GM21786 (cell line): ENCODE measurements at regions not wholly inside any gene's neighbourhood (a gene's known extent, or its start where the extent isn't known, plus 50 kb on each side); places are given as distances from the start of the nearest gene placed in this dataset.
"Not testable (repeated sequence)": the region's sequence is repeated elsewhere in the genome, so short reads cannot be mapped to it uniquely, and the experiment has no call there.

Experiments
- ATAC-seq: cut with Tn5 transposase; IDR thresholded peaks from one replicate; pipeline ENCODE4 v1.9.1; 2021; ENCODE audit not compliant: unreplicated experiment

DNA sequence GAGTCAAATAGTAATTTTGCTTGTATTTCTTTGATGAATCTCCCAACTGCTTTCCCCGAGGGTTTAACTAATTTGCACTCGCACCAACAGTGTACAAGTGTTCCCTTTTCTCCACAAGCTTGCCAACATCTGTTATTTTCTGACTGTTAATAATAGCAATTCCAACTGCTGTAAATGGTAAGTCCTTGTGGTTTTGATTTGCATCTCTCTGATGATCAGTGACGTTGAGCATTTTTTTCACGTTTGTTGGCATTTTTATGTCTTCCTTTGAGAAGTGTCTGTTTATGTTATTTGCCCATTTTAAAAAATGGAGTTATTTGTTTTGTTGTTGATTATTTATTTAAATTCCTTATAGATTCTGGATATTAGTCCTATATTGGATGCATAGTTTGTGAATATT lies 399.8 kb upstream of the MAN1A1 start:
- ATAC-seq, result no peak

DNA sequence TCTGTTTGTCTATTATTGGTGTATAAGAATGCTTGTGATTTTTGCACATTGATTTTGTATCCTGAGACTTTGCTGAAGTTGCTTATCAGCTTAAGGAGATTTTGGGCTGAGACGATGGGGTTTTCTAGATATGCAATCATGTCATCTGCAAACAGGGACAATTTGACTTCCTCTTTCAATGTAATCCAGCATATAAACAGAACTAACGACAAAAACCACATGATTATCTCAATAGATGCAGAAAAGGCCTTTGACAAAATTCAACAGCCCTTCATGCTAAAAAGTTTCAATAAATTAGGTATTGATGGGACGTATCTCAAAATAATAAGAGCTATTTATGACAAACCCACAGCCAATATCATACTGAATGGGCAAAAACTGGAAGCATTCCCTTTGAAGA lies 399.0 kb upstream of the MAN1A1 start:
- not testable (repeated sequence) for ATAC-seq

DNA sequence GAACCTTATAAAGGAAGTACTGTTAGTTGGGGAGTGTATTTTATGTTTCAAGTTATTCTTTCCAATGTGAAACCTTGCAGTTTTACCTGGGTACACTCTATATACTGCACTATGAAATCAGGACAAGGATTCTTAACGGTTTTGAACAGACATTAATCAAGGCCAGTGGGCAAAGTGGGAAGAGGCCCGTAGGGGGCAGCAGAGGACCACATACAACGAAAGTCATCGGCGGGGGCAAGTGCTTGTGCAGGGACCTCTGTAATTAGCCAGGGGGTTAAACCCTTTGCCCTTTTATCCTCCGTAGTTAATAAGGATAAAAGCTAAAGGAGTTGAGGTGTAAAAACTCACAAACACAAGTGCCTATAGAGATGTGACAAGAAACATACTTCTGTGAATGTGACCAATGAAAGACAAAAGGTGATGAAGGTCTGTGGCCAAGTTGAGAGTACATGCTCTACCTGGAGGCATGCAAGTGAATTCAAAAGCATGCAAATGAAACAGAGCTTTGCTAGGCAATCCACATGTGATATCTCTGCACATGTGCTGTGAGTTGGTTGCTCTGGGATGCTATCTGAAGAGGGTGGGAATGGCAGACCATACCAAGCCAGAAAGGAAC lies 392.7 kb upstream of the MAN1A1 start:
- peak; percentile 86 for ATAC-seq

DNA sequence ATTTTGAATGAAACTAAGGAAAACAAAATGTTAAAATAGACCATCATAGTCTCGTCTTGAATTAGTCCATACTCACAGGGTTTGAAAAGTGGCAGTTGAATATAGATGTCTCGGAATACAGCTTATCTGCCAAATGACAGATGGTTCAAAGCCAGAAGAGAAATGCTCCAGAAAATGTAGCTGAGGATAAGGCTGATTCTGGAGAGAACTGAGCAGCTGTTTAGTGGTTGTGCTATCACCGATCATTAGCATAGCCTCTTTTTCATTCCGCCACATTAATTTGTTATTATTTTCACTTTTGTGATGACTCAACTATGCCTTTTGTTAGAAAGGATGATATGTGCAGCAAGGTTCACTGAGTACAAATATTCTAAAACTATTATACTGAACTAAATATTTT lies 390.2 kb upstream of the MAN1A1 start:
- no peak for ATAC-seq

DNA sequence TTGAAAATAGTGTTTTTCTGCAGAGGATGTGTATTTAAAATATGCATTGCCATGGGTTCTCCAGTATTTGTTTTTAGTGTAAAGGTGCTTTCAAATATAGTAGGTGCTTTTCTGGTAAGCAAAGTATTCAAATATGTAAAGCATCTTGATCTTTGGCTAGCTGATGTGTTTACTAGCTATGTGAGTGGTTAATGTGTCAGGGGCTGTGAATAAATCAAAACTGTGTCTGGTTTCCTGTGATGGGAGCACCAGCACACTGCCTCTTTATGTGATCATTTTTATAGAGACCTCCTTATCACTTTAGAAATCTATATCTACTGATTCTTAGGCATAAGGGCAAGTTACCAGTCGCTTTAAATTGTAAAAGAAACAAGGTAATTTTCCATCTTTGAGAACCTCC lies 388.9 kb upstream of the MAN1A1 start:
- no peak for ATAC-seq

DNA sequence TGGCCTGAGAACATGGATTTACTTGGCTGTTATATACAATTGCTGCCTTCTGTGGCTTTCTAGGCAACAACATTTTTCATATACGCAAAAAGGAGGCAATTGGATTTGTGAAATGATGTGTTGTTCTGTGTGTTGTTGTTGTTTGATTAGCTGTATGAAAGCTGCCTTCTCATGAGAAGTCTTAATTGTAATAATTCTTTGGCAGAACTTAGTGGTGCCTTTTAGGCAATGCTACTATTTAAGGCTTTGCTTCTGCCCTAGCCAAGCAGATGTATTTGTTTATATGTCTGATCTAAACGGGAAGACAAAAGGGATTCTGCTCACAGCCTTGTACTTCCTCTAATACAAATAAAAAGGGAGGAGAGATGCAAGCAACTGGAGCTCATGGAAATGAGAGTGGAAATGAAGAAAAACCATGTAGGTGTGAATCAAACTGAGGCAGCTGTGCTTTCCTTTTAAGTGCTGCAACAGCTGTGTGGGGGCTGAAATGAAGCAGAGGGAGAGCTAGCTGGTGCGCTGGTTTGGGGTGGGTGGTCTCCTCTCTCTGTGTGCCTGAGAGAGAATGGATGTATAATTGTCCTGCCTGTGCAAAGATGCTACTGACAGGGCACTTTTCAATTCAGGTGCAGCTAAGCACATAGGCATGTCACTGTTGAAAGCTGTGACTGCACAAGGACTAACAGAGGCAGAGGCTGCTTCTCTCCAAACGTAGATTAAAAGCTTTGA lies 386.9 kb upstream of the MAN1A1 start:
- no peak for ATAC-seq

DNA sequence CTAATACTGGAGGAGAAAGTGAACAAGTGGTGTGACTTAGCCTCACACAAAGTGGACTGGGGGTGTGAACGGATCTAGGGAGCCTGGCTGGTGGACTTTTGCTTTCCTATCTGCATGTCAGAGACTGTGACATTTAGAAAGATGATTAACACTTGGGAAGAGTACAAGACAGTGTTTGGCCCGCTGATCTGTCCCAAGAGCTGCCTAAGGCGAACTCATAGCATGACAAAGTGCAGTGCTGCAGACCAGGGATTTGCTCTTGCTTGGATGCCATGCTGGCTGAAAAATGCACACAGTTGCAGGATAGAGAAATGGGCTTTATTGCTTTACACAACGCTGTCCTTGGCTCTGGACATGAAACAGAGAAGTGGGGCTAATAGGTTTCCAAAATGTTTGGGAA lies 386.0 kb upstream of the MAN1A1 start:
- ATAC-seq, result no peak

DNA sequence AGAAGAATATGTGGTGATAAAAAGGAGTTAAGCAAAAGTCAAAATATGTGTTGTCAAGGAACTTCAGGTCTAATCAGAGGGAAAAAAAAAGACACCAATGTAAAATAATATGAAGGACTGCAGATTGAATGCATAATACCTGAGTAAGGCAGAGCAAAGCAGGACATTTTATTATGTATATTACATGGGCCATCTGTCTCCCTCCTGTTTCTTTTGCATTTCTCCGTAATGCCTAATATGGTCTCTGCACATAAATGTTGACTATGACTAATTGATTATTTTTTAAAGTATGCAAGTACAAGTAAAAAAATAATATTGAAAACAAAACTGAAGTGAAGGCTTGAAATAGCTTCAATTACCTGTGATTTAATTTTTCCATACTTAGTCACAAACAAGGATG lies 384.7 kb upstream of the MAN1A1 start:
- ATAC-seq, result no peak

DNA sequence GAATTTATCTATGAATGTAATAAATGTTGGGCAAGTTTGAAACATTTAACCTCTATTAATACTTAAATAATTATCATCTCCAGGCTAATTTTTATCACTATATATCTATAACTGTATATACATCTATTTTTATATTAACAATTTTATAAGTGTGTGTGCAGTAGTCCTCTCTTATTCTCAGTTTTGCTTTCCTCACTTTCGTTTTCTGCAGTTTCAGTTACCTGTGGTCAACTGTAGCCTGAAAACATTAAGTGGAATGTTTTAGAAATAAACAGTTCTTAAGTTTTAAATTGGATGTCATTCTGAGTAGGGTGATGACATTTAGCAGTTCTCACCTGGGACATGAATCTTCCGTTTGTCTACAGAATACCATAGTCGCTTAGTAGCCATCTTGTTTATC lies 379.4 kb upstream of the MAN1A1 start:
- peak; percentile 73 for ATAC-seq

DNA sequence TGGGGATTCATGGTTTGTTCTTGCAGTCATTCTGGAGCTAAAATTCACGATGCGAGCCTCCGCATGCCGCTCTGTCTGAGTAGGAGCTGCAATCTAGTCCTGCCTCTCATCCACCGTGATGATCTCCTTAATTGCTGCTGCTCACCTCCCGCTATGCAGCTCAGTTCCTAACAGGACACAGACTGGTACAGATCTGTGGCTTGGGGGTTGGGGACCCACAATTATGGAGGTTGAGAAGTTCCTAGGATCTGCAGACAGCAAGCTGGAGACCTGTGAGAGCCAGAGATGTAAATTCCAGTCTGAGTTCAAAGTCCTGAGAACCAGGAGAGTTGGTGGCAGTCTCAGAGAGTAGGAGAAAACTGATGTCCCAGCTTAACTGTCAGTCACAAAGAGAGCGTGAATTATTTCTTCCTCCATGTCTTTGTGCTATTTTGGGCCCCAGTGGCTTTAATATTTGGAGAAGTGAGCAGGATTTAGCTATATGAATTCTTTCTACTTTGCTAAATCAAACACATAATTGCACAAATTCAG lies 378.7 kb upstream of the MAN1A1 start:
- ATAC-seq, result no peak

DNA sequence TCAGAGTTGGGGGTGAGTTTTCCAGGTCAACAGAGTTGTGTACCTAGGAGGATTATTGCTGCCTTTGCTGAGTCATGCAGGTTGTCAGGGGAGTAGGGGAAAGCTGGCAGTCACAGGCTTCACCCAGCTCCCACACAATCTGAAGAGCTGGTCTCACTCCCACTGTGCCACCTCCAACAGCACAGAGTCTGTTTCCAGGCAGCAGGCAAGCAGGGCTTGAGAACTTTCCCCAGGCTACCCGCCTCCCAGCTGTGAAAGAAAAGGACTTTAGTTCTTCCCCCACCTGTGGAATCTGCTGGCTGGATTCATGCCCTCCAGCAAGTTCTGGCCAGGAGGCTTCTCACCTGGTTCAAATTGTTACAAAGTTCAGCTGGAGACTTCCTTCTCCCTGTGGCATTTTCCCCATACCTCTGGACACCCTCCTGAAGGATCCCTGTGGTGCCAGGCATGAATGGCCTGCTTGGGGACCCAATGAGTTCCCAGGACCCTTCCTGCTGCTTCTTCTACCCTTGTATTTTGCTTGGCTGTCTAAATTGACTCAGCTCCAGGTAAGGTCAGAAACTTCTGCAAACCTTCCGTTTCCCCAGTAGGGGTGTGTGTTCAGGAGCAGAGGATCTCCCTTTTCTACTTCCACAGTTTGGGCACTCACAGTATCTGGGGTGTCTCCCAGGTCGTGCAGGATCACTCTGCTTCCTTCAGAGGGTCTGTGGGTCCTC lies 378.1 kb upstream of the MAN1A1 start:
- ATAC-seq, result no peak

DNA sequence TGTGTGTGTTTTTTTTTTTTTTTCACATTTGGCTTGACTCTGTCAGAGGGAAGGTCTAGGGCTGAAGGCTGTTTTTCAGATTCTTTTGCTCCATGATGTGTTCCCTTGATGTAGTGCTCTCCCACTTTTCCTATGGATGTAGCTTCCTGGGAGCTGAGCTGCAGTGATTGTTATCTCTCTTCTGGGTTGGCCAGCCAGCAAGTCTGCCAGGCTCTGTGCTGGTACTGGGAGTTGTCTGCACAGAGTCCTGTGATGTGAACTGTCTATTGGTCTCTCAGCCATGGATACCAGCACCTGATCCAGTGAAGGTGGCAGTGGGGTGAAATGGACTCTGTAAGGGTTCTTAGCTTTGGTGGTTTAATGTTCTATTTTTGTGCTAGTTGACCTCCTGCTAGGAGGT lies 377.4 kb upstream of the MAN1A1 start:
- not testable (repeated sequence) for ATAC-seq

DNA sequence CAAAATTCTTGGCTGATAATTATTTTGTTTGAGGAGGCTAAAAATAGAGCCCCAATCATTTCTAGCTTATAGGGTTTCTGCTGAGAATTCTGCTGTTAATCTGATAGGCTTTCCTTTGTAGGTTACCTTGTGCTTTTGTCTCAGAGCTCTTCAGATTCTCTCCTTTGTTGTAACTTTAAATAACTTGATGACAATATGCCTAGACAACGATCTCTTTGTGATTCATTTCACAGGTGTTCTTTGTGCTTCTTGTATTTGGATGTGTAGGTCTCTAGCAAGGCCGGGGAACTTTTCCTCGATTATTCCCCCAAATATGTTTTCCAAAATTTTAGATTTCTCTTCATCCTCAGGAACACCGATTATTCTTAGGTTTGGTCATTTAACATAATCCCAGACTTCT lies 376.5 kb upstream of the MAN1A1 start:
- no peak for ATAC-seq

DNA sequence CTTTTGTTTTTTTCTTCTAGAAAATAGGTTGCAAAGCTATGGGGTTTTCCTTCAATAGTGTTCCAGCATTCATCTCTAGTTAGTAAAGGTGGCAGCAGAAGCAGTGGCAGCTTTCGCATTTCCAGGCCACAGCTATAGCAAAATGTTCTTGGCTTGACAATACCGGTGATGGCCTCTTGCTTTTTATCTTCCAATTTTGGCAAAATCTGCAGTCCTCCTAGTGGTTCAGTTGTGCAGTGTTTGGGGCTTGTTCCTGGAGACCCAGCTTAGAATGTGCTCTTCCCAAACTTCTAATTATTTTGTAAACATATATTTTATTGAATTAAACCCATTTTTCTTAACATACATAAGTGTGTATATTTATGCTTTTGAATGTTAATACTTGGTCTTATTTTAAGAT lies 370.6 kb upstream of the MAN1A1 start:
- no peak for ATAC-seq

DNA sequence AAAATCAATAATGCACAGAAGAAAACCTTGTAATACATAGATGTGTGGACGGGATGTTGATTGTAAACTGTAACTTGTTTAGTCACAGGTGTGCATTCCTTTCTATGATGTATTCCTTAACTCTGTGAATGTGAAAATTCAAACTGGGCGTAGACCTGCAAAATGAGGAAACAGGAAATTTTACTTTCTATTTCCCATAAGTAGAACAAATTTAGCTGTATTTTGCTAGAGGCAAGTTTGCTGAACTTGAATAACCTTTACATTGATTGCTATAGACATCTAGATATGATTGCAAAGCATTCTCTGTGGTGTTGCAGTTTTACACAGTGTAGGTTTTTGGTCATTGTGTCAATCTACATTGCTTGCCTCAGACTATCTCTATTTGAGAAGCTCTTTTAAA lies 368.4 kb upstream of the MAN1A1 start:
- ATAC-seq, result no peak

DNA sequence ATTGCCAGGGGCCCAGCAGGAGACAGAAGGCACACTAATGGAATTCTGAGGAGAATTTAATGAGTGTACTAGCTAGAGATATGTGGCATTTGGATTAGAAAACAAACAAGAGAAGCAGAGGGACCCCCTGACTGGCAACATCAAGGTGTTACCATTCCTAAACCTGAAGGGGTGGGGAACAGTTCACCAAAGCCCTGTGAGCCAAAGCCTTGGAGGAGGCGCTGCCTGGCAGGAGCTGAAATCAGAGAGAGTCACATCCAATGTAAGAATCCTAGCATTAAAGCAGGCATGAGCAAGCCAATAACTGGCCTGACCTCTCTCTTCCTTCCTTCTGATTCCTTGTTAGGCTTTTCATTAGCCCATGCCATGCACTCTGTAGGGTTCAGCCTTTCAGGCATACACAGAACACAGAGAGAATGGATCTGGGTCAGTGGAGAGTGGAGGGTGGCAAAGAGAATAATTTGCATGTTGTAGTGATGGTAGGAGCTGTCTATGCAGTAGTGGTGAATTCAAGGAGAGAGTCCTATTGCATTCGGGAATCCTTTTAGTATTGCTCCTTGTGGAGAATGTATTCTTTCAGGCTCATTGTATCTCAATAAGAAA lies 367.2 kb upstream of the MAN1A1 start:
- ATAC-seq, result no peak

DNA sequence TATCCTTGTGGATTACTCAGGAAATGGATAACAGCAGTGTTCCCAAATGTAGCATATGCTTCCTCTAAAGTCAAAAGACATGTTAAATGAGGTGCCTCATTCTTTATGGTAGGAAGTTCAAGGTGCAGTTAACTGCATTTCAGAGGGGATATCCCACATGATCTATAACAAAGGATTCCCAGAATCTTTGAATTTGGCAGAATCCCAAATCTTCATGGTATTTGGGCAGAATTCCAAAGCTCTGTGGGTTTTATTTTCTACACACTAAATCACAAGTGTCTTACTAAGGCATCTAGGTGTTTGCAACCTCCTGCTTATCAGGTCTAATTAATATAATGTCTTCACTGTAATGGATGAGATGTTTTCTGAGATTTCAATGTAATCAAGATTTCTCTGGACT lies 364.3 kb upstream of the MAN1A1 start:
- ATAC-seq, result no peak

DNA sequence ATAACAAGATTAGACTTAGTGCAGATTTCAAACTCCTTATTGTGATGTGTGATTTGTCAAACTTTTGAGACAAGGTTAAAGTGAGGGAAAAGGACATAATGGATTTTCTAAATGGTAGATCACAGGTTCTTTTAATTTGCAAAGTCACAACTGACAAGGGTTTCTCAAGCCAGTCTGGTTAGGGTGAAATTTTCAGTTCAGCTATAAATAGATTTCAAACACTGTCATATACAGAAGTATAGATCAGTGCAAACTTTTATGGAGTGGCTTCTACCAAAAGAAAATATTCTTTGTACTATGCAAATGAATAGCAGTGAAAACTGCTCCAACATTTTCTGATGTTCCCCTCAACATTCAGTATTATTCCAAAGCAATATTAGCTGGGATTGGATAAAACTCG lies 337.1 kb upstream of the MAN1A1 start:
- no peak for ATAC-seq

DNA sequence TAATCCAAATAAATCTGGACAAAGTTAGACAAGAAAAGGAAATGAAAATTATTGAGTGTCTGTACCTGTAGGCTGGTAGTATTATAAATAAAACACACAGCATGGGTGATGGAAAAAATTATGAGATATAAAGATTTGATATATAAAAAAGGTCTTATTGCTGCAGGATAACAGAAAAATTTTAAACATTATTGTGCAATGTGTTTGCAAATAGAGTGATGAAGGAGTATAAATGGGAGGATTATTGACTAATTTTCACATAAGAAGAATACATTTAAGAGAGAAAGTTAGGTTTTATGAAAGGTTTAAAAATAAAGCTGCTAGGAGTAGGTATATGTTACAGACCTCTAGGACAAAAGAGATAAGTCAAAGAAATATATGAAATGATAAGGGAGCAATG lies 336.7 kb upstream of the MAN1A1 start:
- ATAC-seq, result no peak

DNA sequence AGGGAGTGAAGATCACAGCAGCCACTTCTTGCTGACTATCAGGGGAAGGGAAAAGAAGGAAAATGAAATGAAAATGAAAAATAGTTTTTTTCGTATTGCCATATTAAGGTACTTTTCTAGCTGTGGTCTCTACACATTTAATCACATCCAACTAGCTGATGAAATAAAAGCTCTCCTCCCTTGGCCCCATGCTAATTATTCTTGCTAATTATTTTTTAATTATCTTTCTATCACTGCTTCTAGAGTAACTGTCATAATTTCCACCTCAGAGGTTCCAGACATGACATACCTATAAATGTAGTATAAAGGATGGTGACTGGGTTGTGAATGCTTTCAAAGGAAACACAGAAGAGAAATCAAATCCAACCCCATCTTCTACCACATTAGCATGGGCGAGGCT lies 334.1 kb upstream of the MAN1A1 start:
- ATAC-seq, result no peak

DNA sequence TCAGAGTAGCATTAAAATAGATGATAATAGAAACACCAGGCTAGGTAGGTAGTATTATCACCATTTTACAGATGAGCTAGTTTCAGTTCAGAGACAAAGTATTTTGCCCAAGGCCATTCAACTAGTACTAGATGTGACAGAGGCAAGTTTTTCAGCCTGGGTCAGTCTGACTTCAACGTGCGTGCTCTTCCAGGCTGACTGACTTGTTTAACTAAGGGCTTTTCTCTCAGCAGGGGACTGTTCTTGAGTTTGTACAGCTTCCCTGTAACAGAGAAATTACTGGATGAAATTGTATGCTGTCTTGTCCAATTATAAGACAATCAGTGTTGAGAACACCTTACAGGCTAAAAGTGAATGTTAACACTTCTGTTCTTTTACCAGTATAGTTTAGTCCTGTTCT lies 333.5 kb upstream of the MAN1A1 start:
- no peak for ATAC-seq

DNA sequence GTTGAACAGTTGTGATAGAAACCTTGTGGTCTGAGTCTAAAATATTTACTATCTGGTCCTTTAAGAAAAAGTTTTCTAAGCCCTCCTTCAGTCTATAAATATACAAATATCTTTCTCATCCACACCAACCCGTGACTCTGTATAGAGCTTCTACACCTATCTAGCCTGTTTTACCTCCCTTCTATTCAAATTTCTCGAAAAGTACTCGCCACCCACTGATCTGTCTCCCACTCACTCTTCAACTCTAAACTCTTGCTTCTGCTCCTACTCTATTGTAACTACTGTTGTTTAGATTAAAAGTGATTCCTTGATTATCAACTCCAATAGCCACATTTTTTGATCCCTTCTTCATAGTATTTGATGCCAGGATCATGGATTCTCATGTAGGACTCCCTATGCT lies 329.4 kb upstream of the MAN1A1 start:
- no peak for ATAC-seq
